GM18868 (cell line): ENCODE measurements at regions not wholly inside any gene's neighbourhood (a gene's known extent, or its start where the extent isn't known, plus 50 kb on each side); places are given as distances from the start of the nearest gene placed in this dataset.
"Not testable (repeated sequence)": the region's sequence is repeated elsewhere in the genome, so short reads cannot be mapped to it uniquely, and the experiment has no call there.

ENCODE experiments used
- ATAC-seq: cut with Tn5 transposase; IDR thresholded peaks from one replicate; pipeline ENCODE4 v1.9.1; 2021; ENCODE audit warnings: mild to moderate bottlenecking, moderate library complexity; ENCODE audit not compliant: unreplicated experiment

DNA sequence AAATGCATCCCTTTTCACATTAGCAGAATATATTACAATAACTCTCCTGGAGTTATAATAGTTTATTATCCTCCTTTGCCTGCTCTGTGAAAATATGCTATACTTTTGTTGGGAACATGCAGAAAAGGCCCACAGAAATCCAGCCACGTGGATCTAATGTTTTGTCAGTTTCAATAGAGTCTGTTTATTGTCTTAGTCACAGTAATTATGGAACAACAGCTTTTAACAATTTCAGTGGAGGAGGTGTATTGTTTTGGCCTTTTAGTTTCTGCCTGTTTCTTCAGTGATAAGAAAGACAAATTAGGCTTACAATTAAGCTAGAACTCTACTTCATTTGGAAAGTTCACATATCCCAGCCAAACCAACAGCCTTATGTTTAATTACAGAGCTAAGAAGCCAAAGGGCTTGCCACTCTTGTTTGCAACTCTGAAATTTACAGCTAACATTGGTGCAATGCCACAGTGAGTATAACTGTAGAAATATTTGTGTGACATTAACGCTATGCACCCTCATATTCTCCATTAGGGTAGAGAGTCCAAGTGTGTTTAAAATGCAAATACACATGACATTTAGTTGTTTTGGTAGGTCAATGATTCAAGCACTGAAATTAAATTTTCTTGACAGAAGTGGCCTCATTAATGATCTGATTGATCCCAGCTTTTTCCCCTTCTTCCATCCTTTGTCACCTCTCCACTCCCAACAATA lies 175.8 kb downstream of the USP46 start:
- ATAC-seq, result no peak

DNA sequence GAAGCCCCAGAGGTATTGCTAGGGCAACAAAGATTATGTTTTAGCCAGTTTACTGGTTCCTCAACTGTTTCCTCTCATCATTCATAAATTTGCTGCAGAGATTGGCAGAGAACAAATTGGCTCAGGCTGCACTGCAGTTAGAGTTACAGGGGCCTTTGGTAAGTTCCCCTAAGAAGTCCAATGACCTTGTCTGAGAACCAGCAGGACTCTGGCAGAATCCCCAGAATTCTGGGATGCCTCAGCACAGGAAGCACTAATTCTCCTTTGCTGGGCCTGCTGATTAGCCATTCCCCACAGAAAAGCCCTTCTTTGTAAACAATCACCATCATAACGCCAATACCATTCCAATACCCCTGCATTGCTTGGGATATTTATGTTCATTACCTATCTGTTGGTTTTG lies 151.3 kb downstream of the USP46 start:
- no peak for ATAC-seq

DNA sequence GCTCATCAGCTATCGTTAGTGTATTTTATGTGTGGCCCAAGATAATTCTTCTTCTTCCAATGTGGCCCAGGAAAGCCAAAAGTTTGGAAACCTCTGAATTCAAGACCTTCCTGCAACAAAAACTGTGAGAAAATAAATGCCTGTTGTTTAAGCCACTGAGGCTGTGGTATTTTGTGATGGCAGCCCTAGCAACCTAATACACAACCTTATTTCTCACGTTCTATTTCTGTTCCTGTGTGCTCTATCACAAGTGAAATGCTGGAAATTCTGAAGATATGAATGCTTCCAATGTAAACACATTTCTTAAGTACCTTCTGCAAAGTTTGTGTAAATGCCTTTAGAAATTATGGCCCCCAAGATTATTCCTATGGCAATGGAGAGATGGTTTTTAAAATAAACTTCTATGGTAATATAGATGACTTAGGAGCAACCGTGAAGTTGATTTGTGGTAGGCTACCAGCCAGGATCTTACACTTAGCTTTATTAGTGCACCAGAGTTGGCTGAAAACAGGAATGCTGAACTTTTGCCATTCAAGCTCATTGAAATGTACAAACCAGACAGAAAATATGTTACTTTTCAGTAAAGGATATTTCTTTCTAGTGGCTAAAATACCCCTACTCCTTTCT lies 148.0 kb downstream of the USP46 start:
- no peak for ATAC-seq

DNA sequence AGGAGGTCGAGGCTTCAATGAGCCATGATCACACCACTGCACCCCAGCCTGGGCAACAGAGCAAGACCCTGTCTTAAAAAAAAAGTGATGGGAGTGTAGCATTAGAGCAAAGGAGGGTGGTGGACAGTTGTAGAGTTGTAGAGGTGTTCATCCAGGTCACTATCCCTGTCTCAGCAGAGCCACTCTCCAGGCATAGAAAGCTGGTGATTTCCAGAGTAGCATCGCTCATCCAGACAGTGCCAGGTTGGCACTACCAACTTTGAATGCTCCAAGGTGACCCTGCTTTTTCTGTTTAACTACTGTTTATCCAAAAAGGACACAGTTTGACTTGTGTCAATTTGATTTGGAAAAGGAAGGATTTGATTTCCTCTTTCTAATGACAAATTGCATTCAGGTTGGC lies 147.3 kb downstream of the USP46 start:
- no peak for ATAC-seq

- ATAC-seq, result no peak
Measured at GRCh38 chr4:52512291-52512690, 146.8 kb downstream of the USP46 start.

GRCh38 chr4:52522093-52522492 lies 137.0 kb downstream of the USP46 start:
- not testable (repeated sequence) for ATAC-seq

DNA sequence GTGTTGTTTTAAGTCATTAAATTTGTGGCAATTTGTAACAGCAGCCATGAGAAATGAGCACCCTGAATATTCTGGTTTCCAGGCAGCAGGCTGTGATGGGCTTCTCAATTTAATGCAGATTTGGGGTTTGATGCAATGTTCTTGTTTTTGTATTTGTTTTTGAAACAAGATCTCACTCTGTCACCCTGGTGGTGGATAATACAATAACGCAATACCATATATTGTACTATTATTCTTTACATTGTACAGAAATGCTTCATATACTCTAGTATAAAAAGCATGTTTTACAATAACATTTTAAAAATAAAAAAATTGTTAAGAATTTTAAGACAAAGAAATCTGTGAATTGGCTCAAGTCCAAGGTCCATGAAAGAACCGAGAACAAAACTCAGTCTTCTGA lies 129.1 kb downstream of the USP46 start:
- ATAC-seq, result no peak

DNA sequence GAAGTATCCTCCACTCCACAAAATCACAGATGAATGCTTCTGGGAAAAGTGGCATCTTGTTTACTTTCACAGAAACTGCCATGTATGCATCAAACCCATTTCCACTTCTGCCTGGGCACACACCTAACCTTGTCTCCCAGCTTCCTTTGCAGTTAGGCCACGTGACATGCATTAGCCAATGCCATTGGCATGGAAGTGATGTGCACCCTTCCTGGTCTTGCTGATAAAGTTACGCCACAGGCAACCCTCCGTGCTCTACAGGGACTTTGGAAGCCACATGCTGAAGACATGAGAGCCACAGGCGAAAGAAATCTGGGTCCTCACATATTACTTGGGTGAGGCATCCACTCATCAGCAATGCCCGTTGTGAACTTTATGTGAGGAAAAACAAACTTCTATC lies 123.3 kb downstream of the USP46 start:
- ATAC-seq, result no peak
